A549 (cell line): ENCODE measurements at regions not wholly inside any gene's neighbourhood (a gene's known extent, or its start where the extent isn't known, plus 50 kb on each side); places are given as distances from the start of the nearest gene placed in this dataset.
A peak's percentile ranks its signal among the peaks of the same experiment; 100 is the strongest.

Experiments used
- ATAC-seq, 2 experiments: fragments of 200-7000 bp in 1 of 2; fragments of >200 bp in 1 of 2; cut with Nextera tagmentation in 1 of 2; cut with Tn5 transposase in 1 of 2; 3 replicates each; pipeline versions ENCODE4 v1.8.0 to v1.9.1; 2018 to 2020; ENCODE audit warnings: mild to moderate bottlenecking in 1 of 2, moderate library complexity in 1 of 2
- CTCF ChIA-PET: fragments of 300-600 bp; sonication (Branson Sonifier 250); formaldehyde crosslinking; extraction: SDS; loops from one replicate; lab custom pipeline; 2021; ENCODE audit warnings: antibody characterized with exemption, inconsistent platforms; lab: Yijun Ruan, JAX
- POLR2A ChIA-PET: fragments of 350-600 bp; formaldehyde crosslinking; extraction: SDS; loops from one replicate; lab custom pipeline; 2021; ENCODE audit warnings: antibody characterized with exemption, inconsistent platforms; lab: Yijun Ruan, JAX
- DNase-seq, 2 experiments: peaks; one replicate each; pipeline versions ENCODE4 v3.0.0 to v3.0.0-alpha.2; 2011 to 2016; ENCODE audit warnings: low read depth in 1 of 2, low spot score in 1 of 2
- FAIRE-seq: peaks from 2 replicates; lab custom pipeline; 2011; peaks lifted over from hg19 to GRCh38; lab: Jason Lieb, UNC
- H3K27ac ChIP-seq, 2 experiments: fragments of >200 bp; sonication (Bioruptor Twin); formaldehyde crosslinking; 3 replicates each; pipeline ENCODE4 v1.5.1; 2016 to 2017
- H3K4me1 ChIP-seq: fragments of >200 bp; sonication (Bioruptor Twin); formaldehyde crosslinking; 3 replicates; pipeline ENCODE4 v1.6.1; 2016
- H3K4me2 ChIP-seq: fragments of >200 bp; sonication (Bioruptor Twin); formaldehyde crosslinking; 3 replicates; pipeline ENCODE4 v1.6.1; 2016
- H3K4me3 ChIP-seq: fragments of >200 bp; sonication (Bioruptor Twin); formaldehyde crosslinking; 3 replicates; pipeline ENCODE4 v1.5.1; 2016
- H3K9me3 ChIP-seq: fragments of >200 bp; sonication (Bioruptor Twin); formaldehyde crosslinking; 3 replicates; pipeline ENCODE4 v1.6.1; 2016
- BHLHE40 ChIP-seq: IDR thresholded peaks from 2 replicates; pipeline ENCODE4 v1.6.1; 2012; ENCODE audit warnings: low read depth, low read length, inconsistent platforms
- CBX2 ChIP-seq: fragments of 200-600 bp; sonication (generic); IDR thresholded peaks from 2 replicates; pipeline ENCODE4 v1.6.1; 2016; ENCODE audit warnings: low read depth, mild to moderate bottlenecking, borderline replicate concordance
- CBX8 ChIP-seq: fragments of 200-600 bp; sonication (generic); IDR thresholded peaks from 2 replicates; pipeline ENCODE4 v1.6.1; 2016
- CHD2 ChIP-seq: fragments of 150-350 bp; IDR thresholded peaks from 2 replicates; pipeline ENCODE4 v1.6.1; 2014; ENCODE audit warnings: low read length; ENCODE audit not compliant: partially characterized antibody
- CHD4 ChIP-seq: fragments of 200-600 bp; sonication (generic); IDR thresholded peaks from 2 replicates; pipeline ENCODE4 v1.6.1; 2016; ENCODE audit warnings: antibody characterized with exemption, mild to moderate bottlenecking, borderline replicate concordance
- FOSB ChIP-seq: fragments of 250-450 bp; sonication (Bioruptor Pico); IDR thresholded peaks from 2 replicates; pipeline ENCODE4 v1.5.0; 2020; ENCODE audit warnings: mild to moderate bottlenecking, moderate library complexity
- FOSL2 ChIP-seq, 2 experiments: fragments of 450-650 bp in 1 of 2; fragments of >200 bp in 1 of 2; sonication (Bioruptor Twin) in 1 of 2; formaldehyde crosslinking; IDR thresholded peaks; 2 replicates each; pipeline versions ENCODE4 v1.5.0 to v1.6.1; 2016 to 2020; ENCODE audit warnings: mild to moderate bottlenecking in 1 of 2, moderate library complexity in 1 of 2
- GATA3 ChIP-seq: IDR thresholded peaks from 2 replicates; pipeline ENCODE4 v1.6.1; 2012; ENCODE audit warnings: borderline replicate concordance
- HDAC2 ChIP-seq: fragments of 200-600 bp; sonication (generic); IDR thresholded peaks from 2 replicates; pipeline ENCODE4 v1.6.1; 2016
- HEYL ChIP-seq: fragments of 250-450 bp; sonication (Bioruptor Pico); IDR thresholded peaks from 2 replicates; pipeline ENCODE4 v1.8.0; 2021; ENCODE audit warnings: mild to moderate bottlenecking, moderate library complexity
- HOXA7 ChIP-seq: fragments of 250-450 bp; sonication (Bioruptor Pico); IDR thresholded peaks from 2 replicates; pipeline ENCODE4 v1.5.0; 2020; ENCODE audit warnings: mild to moderate bottlenecking, moderate library complexity
- HOXB13 ChIP-seq: fragments of 250-450 bp; sonication (Bioruptor Pico); IDR thresholded peaks from 2 replicates; pipeline ENCODE4 v1.5.0; 2020; ENCODE audit warnings: low read depth, mild to moderate bottlenecking, moderate library complexity
- KDM5A ChIP-seq: fragments of 200-600 bp; sonication (generic); IDR thresholded peaks from 2 replicates; pipeline ENCODE4 v1.6.1; 2016; ENCODE audit warnings: antibody characterized with exemption, mild to moderate bottlenecking
- MAFK ChIP-seq: fragments of 450-650 bp; IDR thresholded peaks from 2 replicates; pipeline ENCODE4 v1.6.1; 2014; ENCODE audit not compliant: partially characterized antibody
- PHF8 ChIP-seq: fragments of 200-600 bp; sonication (generic); IDR thresholded peaks from 2 replicates; pipeline ENCODE4 v1.6.1; 2016; ENCODE audit warnings: low read depth, mild to moderate bottlenecking, antibody characterized with exemption, moderate library complexity, borderline replicate concordance
- POLR2A ChIP-seq: IDR thresholded peaks from 2 replicates; pipeline ENCODE4 v1.6.1; 2012; ENCODE audit warnings: mild to moderate bottlenecking, low read length
- POLR2AphosphoS2 ChIP-seq: conservative IDR thresholded peaks from 2 replicates; pipeline ENCODE4 v1.6.1; 2012; ENCODE audit warnings: low read length, improper control_type of control experiment, inconsistent platforms
- SMC3 ChIP-seq: fragments of >200 bp; sonication (Bioruptor Twin); formaldehyde crosslinking; IDR thresholded peaks from 3 replicates; pipeline ENCODE4 v1.6.1; 2018; ENCODE audit warnings: inconsistent platforms
- TP53 ChIP-seq: fragments of 250-450 bp; sonication (Bioruptor Pico); IDR thresholded peaks from 2 replicates; pipeline ENCODE4 v1.5.0; 2021; ENCODE audit warnings: mild to moderate bottlenecking, moderate library complexity
- ZSCAN20 ChIP-seq: fragments of 250-450 bp; sonication (Bioruptor Pico); IDR thresholded peaks from 2 replicates; pipeline ENCODE4 v1.8.0; 2022; ENCODE audit warnings: mild to moderate bottlenecking, moderate library complexity
- WGBS: methylation state at CpG from one replicate; pipeline ENCODE4 v1.1.6; 2017; ENCODE audit errors: missing lambda C conversion rate; 5-methylcytosine and 5-hydroxymethylcytosine counted together
- TF ChIP-seq, protein P1 (sequence below): IDR thresholded peaks from 2 replicates; pipeline ENCODE4 v1.6.1; 2012
- TF ChIP-seq, protein P2 (sequence below): fragments of 250-450 bp; sonication (Bioruptor Pico); IDR thresholded peaks from 2 replicates; pipeline ENCODE4 v1.5.0; 2020; ENCODE audit warnings: low read depth, mild to moderate bottlenecking, moderate library complexity
- TF ChIP-seq, protein P3 (sequence below): IDR thresholded peaks from 2 replicates; pipeline ENCODE4 v1.6.1; 2012
- TF ChIP-seq, protein P4 (sequence below): fragments of >200 bp; sonication (Bioruptor Twin); formaldehyde crosslinking; IDR thresholded peaks from 3 replicates; pipeline ENCODE4 v1.6.1; 2016

DNA sequence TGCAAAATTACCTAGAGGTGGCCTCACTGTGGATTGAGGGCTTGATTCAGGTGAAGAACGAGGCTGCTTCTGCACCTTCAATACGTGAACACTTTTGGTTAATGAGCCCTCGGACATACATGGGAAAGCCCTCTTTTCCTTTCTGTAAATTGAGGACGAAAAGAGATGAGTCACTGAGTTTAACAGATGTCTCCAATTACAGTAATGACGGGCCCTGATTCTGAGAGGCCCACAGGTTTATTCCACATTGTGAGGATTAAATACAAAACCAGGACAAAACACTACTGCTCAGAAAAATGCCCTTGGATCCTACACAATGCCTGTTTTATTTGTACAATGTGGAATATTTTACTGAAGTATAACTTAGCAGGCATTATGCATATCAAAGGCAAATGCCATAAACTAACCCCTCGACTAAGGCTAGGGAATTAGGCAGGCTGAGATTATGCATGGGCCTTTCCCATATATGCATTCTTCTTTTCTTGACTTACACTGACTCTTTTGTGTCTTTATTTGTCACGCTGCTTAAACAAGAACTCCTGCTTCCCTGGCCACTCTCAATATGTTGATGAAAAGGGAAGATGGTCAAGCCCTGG lies 819.9 kb downstream of the OLFM4 start:
- ATAC-seq: no peak
- Histone ChIP-seq H3K9me3 (no peaks in the 10 kb centered on the region), H3K4me3 (no peak overlapping the region)
- TF ChIP-seq HOXB13: no peak
- TF ChIP-seq, all 56 proteins: peak for 0
- ChIA-PET CTCF (no interaction called here), POLR2A (no interaction called here)
- WGBS: under 1% methylated on average over 7 of the region's 7 CpGs
- FAIRE-seq (no peak), DNase-seq (no peak)
- Histone ChIP-seq H3K4me1 (no peaks in the 10 kb centered on the region), H3K27ac (no peak overlapping the region), H3K4me2 (no peak overlapping the region)

DNA sequence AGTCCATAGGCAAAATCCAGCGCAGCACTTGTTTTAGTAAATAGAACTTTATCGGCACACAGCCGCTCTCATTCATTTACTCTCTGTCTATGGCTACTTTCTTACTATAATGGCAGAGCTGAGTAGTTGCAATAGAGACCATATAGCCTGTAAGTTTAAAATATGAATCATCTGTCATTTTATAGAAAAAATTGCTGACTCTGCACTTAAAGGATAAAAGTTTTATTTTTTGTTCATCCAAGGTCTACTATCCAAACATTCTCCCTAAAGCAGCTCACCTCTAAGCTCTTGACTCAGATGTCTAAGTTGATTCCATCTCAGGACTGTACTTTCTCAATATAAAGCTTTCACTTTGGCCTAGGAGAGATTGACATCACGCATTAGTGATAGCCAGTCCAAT lies 825.7 kb downstream of the OLFM4 start:
- Histone ChIP-seq H3K9me3 (no peaks in the 10 kb centered on the region), H3K4me3 (no peak overlapping the region), H3K4me2 (no peak overlapping the region), H3K27ac (no peak overlapping the region), H3K4me1 (no peaks in the 10 kb centered on the region)
- TF ChIP-seq TP53 (CRISPR knock-in tag) (no peak), MAFK (peak; percentile 93), HOXA7 (no peak), CBX2 (no peak)
- TF ChIP-seq, protein P1, sequence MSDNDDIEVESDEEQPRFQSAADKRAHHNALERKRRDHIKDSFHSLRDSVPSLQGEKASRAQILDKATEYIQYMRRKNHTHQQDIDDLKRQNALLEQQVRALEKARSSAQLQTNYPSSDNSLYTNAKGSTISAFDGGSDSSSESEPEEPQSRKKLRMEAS: no peak
- ATAC-seq: no peak
- ChIA-PET POLR2A (no interaction called here), CTCF (no interaction called here)
- DNase-seq: no peak
- FAIRE-seq: no peak
- 69% methylated on average over 4 of the region's 4 CpGs for WGBS

DNA sequence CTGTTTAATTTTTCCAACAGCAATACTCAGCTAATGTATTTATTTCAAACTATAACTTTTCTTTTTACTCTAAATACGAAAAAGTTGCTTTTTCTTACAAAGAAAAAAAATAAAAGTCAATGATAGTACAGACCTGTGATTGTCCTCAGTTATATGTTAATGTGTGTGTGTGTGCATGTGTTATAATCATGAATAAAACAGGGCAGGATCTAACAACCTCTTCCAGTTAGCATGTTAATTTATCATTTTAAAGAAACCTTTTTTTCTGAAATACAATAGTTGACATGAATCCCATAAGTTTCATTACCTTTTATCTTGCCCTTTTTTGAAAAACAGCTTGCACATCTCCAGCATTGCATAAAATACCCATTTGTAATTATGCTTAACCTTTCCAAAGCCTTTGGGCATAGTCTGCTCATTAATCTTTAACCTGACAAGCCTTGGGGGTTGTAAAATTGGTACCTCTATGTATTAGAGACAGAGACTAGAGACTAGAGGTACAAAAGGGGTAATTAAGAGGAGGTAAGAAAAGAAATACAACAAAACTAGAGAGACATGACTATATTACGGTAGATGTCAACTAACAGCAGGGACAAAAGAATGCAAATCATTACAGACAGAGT lies 828.1 kb downstream of the OLFM4 start:
- TF ChIP-seq ZSCAN20 (CRISPR knock-in tag): no peak
- TF ChIP-seq CHD4: no peak
- no peak for TF ChIP-seq POLR2AphosphoS2
- TF ChIP-seq HDAC2: no peak
- TF ChIP-seq FOSL2 (IDR thresholded peaks at IDR 0.05): no peak
- no peak for TF ChIP-seq FOSL2 (CRISPR knock-in tag; IDR thresholded peaks at IDR 0.05)
- no peak for TF ChIP-seq TP53 (CRISPR knock-in tag)
- no peak for TF ChIP-seq HEYL
- TF ChIP-seq BHLHE40: no peak
- TF ChIP-seq FOSB (CRISPR knock-in tag): no peak
- no peak for TF ChIP-seq KDM5A
- no peak for TF ChIP-seq CBX8
- no peak for TF ChIP-seq SMC3
- no peak for TF ChIP-seq PHF8
- CTCF ChIA-PET: no interaction called here
- POLR2A ChIA-PET: no interaction called here

DNA sequence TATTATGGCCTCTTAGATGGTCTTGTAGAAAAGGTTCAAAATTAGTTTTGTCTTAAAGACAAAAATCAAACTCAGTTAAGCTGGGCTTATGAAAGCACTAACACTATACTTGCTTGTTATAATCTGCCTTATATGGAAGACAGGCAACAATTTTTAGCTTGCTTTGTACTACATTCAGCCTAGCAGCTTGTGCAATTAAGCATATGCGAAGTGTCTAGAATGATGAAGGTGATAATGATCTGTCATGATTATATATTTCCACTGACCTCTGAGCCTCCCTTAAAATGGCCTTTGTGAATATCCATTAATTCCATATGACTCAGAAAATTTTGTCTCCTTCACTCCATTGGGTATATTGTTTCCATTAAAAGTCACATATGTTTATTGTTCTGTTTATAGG lies 834.9 kb downstream of the OLFM4 start:
- Histone ChIP-seq H3K4me1 (no peaks in the 10 kb centered on the region), H3K4me3 (no peak overlapping the region), H3K27ac (no peak overlapping the region), H3K9me3 (no peaks in the 10 kb centered on the region), H3K4me2 (no peak overlapping the region)
- CTCF ChIA-PET: no interaction called here
- DNase-seq (no peak), FAIRE-seq (no peak), ATAC-seq (no peak)
- POLR2A ChIA-PET: no interaction called here
- TF ChIP-seq GATA3: no peak
- TF ChIP-seq, protein P2, sequence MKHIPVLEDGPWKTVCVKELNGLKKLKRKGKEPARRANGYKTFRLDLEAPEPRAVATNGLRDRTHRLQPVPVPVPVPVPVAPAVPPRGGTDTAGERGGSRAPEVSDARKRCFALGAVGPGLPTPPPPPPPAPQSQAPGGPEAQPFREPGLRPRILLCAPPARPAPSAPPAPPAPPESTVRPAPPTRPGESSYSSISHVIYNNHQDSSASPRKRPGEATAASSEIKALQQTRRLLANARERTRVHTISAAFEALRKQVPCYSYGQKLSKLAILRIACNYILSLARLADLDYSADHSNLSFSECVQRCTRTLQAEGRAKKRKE: no peak
- TF ChIP-seq, protein P3, sequence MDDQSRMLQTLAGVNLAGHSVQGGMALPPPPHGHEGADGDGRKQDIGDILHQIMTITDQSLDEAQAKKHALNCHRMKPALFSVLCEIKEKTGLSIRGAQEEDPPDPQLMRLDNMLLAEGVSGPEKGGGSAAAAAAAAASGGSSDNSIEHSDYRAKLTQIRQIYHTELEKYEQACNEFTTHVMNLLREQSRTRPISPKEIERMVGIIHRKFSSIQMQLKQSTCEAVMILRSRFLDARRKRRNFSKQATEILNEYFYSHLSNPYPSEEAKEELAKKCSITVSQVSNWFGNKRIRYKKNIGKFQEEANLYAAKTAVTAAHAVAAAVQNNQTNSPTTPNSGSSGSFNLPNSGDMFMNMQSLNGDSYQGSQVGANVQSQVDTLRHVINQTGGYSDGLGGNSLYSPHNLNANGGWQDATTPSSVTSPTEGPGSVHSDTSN: no peak
- no peak for TF ChIP-seq CHD2
- TF ChIP-seq, protein P4, sequence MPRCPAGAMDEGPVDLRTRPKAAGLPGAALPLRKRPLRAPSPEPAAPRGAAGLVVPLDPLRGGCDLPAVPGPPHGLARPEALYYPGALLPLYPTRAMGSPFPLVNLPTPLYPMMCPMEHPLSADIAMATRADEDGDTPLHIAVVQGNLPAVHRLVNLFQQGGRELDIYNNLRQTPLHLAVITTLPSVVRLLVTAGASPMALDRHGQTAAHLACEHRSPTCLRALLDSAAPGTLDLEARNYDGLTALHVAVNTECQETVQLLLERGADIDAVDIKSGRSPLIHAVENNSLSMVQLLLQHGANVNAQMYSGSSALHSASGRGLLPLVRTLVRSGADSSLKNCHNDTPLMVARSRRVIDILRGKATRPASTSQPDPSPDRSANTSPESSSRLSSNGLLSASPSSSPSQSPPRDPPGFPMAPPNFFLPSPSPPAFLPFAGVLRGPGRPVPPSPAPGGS: no peak
- no peak for TF ChIP-seq HOXA7
- TF ChIP-seq POLR2A: no peak
- no peak for TF ChIP-seq CHD4
- no peak for TF ChIP-seq FOSB (CRISPR knock-in tag)
- WGBS: 25% methylated on average over 1 of the region's 1 CpG

More for the DNA sequence above, 828.1 kb downstream of the OLFM4 start:
- FAIRE-seq: no peak
- Histone ChIP-seq H3K9me3 (no peaks in the 10 kb centered on the region), H3K4me2 (no peak overlapping the region), H3K4me3 (no peak overlapping the region), H3K27ac (no peak overlapping the region), H3K4me1 (no peaks in the 10 kb centered on the region)
- no peak for ATAC-seq
- no peak for DNase-seq
- WGBS: 2% methylated on average over 2 of the region's 2 CpGs
